OCI-LY1 (cell line): ENCODE measurements at regions not wholly inside any gene's neighbourhood (a gene's known extent, or its start where the extent isn't known, plus 50 kb on each side); places are given as distances from the start of the nearest gene placed in this dataset.
"Not testable (repeated sequence)": the region's sequence is repeated elsewhere in the genome, so short reads cannot be mapped to it uniquely, and the experiment has no call there.

Source experiments
- H2AFZ ChIP-seq: fragments of 200-600 bp; sonication (generic), shearing (Covaris generic); 2 replicates; pipeline ENCODE4 v1.6.0; 2014; ENCODE audit warnings: antibody characterized with exemption, mild to moderate bottlenecking, low read length
- H3F3A ChIP-seq: fragments of 200-600 bp; sonication (generic), shearing (Covaris generic); 2 replicates; pipeline ENCODE4 v1.6.0; 2014; ENCODE audit warnings: mild to moderate bottlenecking, antibody characterized with exemption, low read length, moderate library complexity; ENCODE audit not compliant: insufficient read depth
- H3K27ac ChIP-seq: fragments of 200-600 bp; sonication (generic); 2 replicates; pipeline ENCODE4 v1.5.1; 2014; ENCODE audit warnings: low read length, mixed run types, mild to moderate bottlenecking, low read depth; ENCODE audit not compliant: poor library complexity, severe bottlenecking
- H3K27me3 ChIP-seq: fragments of 200-600 bp; sonication (generic); 2 replicates; pipeline ENCODE4 v1.6.0; 2014; ENCODE audit warnings: antibody characterized with exemption, mild to moderate bottlenecking, low read length, moderate library complexity; ENCODE audit not compliant: insufficient read depth
- H3K36me3 ChIP-seq: fragments of 200-600 bp; sonication (generic); 2 replicates; pipeline ENCODE4 v1.6.1; 2014; ENCODE audit warnings: mild to moderate bottlenecking, antibody characterized with exemption, low read length, moderate library complexity, mixed read lengths; ENCODE audit not compliant: insufficient read depth
- H3K4me1 ChIP-seq: fragments of 200-600 bp; sonication (generic); 2 replicates; pipeline ENCODE4 v1.5.1; 2014; ENCODE audit warnings: mild to moderate bottlenecking, low read length, moderate library complexity; ENCODE audit not compliant: insufficient read depth, severe bottlenecking
- H3K4me2 ChIP-seq: fragments of 200-600 bp; sonication (generic), shearing (Covaris generic); 2 replicates; pipeline ENCODE4 v1.6.1; 2014; ENCODE audit warnings: low read length
- H3K4me3 ChIP-seq: fragments of 200-600 bp; sonication (generic); 2 replicates; pipeline ENCODE4 v1.5.1; 2014; ENCODE audit warnings: low read length, low read depth, mild to moderate bottlenecking, mixed read lengths; ENCODE audit not compliant: poor library complexity, severe bottlenecking
- H3K79me2 ChIP-seq: fragments of 200-600 bp; shearing (Covaris generic); 2 replicates; pipeline ENCODE4 v1.6.1; 2016; ENCODE audit warnings: mixed run types, low read length, mixed read lengths; ENCODE audit not compliant: insufficient read depth
- H3K9ac ChIP-seq: fragments of 200-600 bp; sonication (generic), shearing (Covaris generic); 2 replicates; pipeline ENCODE4 v1.6.1; 2014; ENCODE audit warnings: mild to moderate bottlenecking, low read length, mixed read lengths
- H3K9me2 ChIP-seq: fragments of 200-600 bp; sonication (generic), shearing (Covaris generic); 2 replicates; pipeline ENCODE4 v1.6.1; 2014; ENCODE audit warnings: low read depth, mild to moderate bottlenecking, low read length, mixed read lengths
- H3K9me3 ChIP-seq: fragments of 200-600 bp; shearing (Covaris generic); 2 replicates; pipeline ENCODE4 v1.6.1; 2014; ENCODE audit warnings: low read length, mixed read lengths
- H4K20me1 ChIP-seq: fragments of 200-600 bp; sonication (generic), shearing (Covaris generic); 2 replicates; pipeline ENCODE4 v1.6.0; 2016; ENCODE audit warnings: mild to moderate bottlenecking, low read length; ENCODE audit not compliant: insufficient read depth

DNA sequence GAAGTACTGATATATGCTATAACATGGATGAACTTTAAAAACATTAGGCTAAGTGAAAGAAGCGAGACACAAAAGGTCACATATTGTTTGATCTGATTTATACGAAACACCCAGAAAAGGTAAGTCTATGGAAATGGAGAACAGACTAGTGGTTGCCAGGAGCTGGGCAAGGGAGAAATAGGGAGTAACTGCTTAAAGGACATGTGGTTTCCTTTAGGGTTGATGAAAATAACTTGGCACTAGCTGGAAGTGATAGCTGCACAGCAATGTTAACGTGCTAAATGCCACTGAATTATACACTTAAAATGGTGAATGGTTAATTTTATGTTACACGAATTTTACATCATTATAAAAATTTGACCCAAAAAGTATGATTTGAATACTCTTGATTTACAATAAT, 147.7 kb downstream of the SPATA31A1 start:
- H4K20me1 ChIP-seq, H3K4me2 ChIP-seq, H3K4me3 ChIP-seq, H3K27ac ChIP-seq, H3K9me2 ChIP-seq, H3K79me2 ChIP-seq, H3K4me1 ChIP-seq, H3K9me3 ChIP-seq, H3K27me3 ChIP-seq, H3K9ac ChIP-seq, H2AFZ ChIP-seq, H3K36me3 ChIP-seq, H3F3A ChIP-seq: not testable (repeated sequence)

DNA sequence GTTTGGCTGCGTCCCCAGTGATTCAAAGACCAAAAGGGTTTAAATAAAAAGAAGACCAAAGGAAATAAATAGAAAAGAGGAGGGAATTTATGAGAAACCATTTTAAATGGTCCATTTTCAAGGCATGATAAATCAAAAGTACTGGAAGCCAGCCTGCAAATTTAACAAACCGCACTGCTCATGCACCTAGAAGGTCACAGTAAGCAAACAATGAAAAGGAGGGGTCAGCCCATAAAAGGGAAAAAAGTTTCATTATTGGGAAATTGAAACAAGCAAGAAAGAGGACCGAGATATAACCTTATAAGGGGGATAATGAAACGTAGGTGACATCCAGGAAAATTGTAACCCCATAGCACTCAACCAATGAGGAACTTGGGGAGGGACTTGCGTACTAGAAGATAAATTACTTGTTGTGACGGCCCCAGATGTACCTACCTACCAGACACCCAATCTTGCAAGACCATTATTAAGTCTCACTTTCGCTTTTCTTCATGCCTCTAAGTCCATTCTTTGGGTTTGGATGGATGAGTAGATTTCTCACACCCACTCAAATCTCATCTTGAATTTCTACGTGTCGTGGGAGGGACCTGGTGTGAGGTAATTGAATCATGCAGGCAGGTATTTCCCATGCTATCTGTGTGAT, 172.0 kb downstream of the SPATA31A1 start:
- not testable (repeated sequence) for H3K9me3 ChIP-seq, H3K9ac ChIP-seq, H3K36me3 ChIP-seq, H3K4me2 ChIP-seq, H4K20me1 ChIP-seq, H3K4me3 ChIP-seq, H3K4me1 ChIP-seq, H3K9me2 ChIP-seq, H3K27me3 ChIP-seq, H3K27ac ChIP-seq, H3F3A ChIP-seq, H3K79me2 ChIP-seq, H2AFZ ChIP-seq

DNA sequence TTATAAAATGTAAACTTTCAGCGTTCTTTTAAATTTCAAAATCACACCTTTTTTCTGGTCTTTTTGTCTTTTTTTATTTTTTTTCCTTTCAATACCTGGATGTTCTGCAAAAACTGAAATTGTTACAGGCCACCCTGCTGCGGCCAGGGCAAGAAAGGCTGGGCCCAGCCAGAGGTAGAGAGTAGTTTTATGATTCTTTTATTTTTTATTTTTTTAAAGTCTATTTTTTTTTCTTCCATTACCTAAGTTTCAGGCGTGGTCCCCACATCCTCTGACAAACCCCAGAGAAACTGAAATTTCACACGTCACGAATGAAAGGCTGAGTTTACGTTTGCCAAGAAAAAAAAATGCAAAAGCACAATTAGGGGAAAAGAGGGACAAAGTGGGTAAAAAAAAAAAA, 177.1 kb downstream of the SPATA31A1 start:
- H3K9ac ChIP-seq, H3K9me2 ChIP-seq, H3K36me3 ChIP-seq, H4K20me1 ChIP-seq, H3K4me3 ChIP-seq, H3K4me2 ChIP-seq, H3K27ac ChIP-seq, H3K9me3 ChIP-seq, H3K4me1 ChIP-seq, H3K79me2 ChIP-seq, H3F3A ChIP-seq, H2AFZ ChIP-seq, H3K27me3 ChIP-seq: not testable (repeated sequence)

DNA sequence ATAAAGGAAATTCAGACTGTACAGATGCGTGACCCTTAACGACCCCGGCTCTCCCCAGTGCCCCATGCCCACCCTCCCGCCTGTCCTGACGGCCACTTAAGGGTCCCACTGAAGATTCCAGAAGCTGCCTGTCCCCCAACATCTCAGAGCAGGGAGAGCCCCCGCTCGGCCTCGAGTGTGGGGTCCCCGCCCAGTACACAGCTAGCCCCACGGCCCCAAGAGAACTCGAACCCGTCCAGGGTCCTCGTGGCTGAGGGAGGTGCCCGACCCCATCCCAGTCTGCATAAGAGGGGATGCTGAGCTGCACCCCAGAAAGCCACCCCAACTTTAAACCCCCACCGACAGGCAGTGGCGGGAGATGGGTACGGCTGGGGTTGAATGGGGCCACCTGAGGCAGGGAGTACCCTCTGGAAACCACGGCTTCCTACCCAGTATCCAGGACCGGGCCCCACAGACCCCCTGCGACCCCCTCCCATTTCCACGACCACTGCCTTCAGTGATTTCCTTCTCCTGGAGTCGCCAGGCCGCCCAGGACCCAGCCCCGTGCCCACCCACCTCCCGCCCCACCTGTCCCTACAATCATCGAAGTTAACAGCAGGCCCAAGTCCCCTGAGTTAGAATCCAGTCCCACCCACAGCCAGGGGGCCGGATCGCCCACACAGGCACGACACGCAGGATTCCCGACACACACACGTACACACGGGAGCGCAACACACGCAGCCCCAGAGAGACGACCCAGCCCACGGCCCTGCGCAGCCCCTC, 177.7 kb downstream of the SPATA31A1 start:
- not testable (repeated sequence) for H2AFZ ChIP-seq, H3K4me2 ChIP-seq, H3K9me3 ChIP-seq, H3K36me3 ChIP-seq, H4K20me1 ChIP-seq, H3K79me2 ChIP-seq, H3K4me3 ChIP-seq, H3K27ac ChIP-seq, H3K27me3 ChIP-seq, H3K9me2 ChIP-seq, H3F3A ChIP-seq, H3K4me1 ChIP-seq, H3K9ac ChIP-seq

DNA sequence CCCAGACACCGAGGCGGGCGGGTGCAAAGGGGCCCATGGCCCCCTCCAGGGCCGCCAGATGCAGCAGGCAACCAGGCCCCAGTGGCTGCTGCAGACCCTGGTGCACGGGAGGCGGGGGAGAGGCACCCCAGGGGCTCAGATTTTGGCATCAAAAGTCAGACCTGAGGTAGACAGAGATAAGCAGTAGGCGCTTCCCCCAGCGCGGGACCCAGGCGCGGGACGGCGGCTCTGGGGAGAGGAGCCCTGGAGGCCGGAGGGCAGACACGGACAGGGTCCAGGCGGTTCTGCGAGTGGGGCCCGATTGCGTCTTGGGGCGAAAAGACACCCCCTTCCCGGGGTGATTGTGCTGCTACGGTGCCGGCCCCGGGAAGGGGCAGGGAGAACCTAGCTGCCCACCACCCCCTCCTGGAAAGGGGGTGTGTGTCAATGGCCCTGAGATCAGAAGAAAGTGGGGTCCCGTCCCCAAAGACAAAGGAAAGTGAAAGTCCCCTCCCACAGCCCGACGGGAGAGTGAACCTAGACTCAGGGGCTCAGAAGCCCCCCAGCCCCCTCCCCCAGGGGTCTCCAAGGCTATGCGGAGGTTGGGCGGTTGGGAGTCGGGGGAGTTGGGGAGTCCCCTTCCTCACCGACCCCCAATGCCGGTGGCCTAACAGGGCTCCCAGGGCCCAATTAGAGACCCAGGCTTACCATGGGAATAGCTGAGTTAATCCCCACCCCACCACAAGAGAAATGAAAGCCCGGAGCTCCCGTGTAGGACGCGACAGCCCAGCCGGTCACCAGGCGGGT, 178.5 kb downstream of the SPATA31A1 start:
- not testable (repeated sequence) for H3K4me3 ChIP-seq, H2AFZ ChIP-seq, H3K4me2 ChIP-seq

DNA sequence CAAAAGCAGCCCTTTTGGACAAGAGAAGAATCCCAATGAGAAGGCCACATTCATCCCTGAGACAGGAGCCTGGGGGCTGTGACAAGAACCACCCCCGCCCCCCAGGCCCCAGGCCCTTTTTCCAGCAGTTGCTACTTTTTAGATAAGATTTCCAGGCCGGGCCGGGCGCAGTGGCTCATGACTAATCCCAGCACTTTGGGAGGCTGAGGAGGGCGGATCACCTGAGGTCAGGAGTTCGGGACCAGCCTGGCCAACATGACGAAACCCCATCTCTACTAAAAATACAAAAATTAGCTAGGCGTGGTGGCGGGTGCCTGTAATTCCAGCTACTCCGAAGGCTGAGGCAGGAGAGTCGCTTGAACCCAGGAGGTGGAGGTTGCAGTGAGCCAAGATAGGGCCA, 179.4 kb downstream of the SPATA31A1 start:
- H3K36me3 ChIP-seq, H3K4me2 ChIP-seq, H3K4me1 ChIP-seq, H2AFZ ChIP-seq, H3K9ac ChIP-seq, H3K9me2 ChIP-seq, H3K27me3 ChIP-seq, H3K4me3 ChIP-seq, H3K79me2 ChIP-seq, H3K27ac ChIP-seq, H3K9me3 ChIP-seq, H4K20me1 ChIP-seq, H3F3A ChIP-seq: not testable (repeated sequence)

More for the DNA sequence above, 178.5 kb downstream of the SPATA31A1 start:
- not testable (repeated sequence) for H4K20me1 ChIP-seq, H3K27me3 ChIP-seq, H3K9ac ChIP-seq, H3F3A ChIP-seq, H3K9me2 ChIP-seq, H3K36me3 ChIP-seq, H3K79me2 ChIP-seq, H3K27ac ChIP-seq, H3K9me3 ChIP-seq, H3K4me1 ChIP-seq

DNA sequence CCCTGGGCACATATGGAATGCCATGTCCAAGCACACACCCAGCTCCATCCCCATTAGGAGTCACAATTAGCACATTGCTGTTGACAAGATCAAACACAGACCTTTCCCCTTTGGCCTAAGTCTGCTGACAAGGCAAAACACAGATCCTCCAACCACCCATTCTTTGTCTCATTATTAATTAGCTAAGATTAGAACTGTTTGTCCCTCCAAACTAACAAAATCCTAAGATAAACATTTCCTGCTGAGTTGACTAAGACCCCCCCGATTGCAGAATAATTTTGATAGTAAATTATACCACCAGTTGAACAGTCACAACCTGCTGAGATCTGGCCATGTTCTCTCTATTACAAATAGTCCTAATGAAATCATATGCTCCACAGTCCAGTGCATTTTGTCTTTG, 186.7 kb downstream of the SPATA31A1 start:
- not testable (repeated sequence) for H2AFZ ChIP-seq, H3K9me2 ChIP-seq, H3K27ac ChIP-seq

More for the DNA sequence above, 186.7 kb downstream of the SPATA31A1 start:
- H3K36me3 ChIP-seq, H3K9me3 ChIP-seq, H3K9ac ChIP-seq, H3F3A ChIP-seq, H3K4me3 ChIP-seq, H3K79me2 ChIP-seq, H3K4me1 ChIP-seq, H4K20me1 ChIP-seq, H3K27me3 ChIP-seq, H3K4me2 ChIP-seq: not testable (repeated sequence)
